ENCODE measurements at regions not wholly inside any gene's neighbourhood (a gene's known extent, or its start where the extent isn't known, plus 50 kb on each side); places are given as distances from the start of the nearest gene placed in this dataset.

DNA sequence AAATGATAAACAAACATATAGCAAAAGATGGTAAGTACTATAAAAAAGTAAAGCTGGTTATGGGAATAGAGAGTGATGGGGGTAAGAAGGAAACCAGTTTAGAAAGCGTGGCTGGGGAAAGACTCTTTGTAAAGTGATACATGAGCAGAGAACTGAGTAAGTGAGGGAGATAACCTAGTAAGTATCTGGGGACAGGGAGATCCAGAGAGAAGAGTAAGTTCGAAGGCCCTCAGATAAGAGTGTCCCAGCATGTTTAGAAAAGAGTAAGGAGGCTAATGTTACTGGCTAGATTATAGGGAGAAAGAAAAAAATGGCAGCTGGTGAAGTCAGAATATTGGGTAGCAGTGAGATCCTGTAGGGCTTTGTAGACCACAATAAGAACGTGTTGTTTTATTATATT lies 50.7 kb upstream of the HBS1L start:
- TF ChIP-seq CTCF (conservative IDR thresholded peaks at IDR 0.05; ENCODE audit: low read length): no peak
- no peak for TF ChIP-seq EZH2phosphoT487 (IDR thresholded peaks at IDR 0.05; ENCODE audit: borderline replicate concordance, low read depth, low read length)
